IMR-90 (cell line): ENCODE measurements at regions not wholly inside any gene's neighbourhood (a gene's known extent, or its start where the extent isn't known, plus 50 kb on each side); places are given as distances from the start of the nearest gene placed in this dataset.

Experiments used
- ATAC-seq: fragments of 200-7000 bp; cut with Tn5 transposase; 2 replicates; pipeline ENCODE4 v1.9.1; 2020; ENCODE audit warnings: low read depth, mild to moderate bottlenecking, moderate library complexity
- BruUV-seq: library from RNA; stranded (reverse); fragments of 400-500 nt; replicated peaks from 2 replicates; lab custom pipeline; 2021; lab: Mats Ljungman, UMichigan
- CTCF ChIA-PET: fragments of 300-600 bp; formaldehyde crosslinking; extraction: SDS; loops from one replicate; lab custom pipeline; 2021; ENCODE audit warnings: antibody characterized with exemption; lab: Yijun Ruan, JAX
- POLR2A ChIA-PET: fragments of 300-600 bp; sonication (Branson Sonifier 250); formaldehyde crosslinking; loops from one replicate; lab custom pipeline; 2022; ENCODE audit warnings: antibody characterized with exemption; ENCODE audit not compliant: unreplicated experiment; lab: Charles Lee
- DNase-seq: peaks from one replicate; pipeline ENCODE4 v3.0.0; 2013
- H2AFZ ChIP-seq: replicated peaks from 2 replicates; pipeline ENCODE3; 2013; ENCODE audit warnings: low read length, mild to moderate bottlenecking; ENCODE audit not compliant: poor library complexity
- H2AK5ac ChIP-seq: 2 replicates; pipeline ENCODE4 v1.6.1; 2013; ENCODE audit warnings: low read depth, low read length, inconsistent platforms
- H2AK9ac ChIP-seq: replicated peaks from 2 replicates; pipeline ENCODE3; 2013; ENCODE audit warnings: mild to moderate bottlenecking, low read depth, low read length, moderate library complexity; ENCODE audit not compliant: poor library complexity
- H2BK120ac ChIP-seq: 2 replicates; pipeline ENCODE4 v1.6.1; 2013; ENCODE audit warnings: low read depth, low read length, inconsistent platforms
- H2BK15ac ChIP-seq: 3 replicates; pipeline ENCODE4 v1.6.1; 2013; ENCODE audit warnings: low read depth, low read length, inconsistent platforms
- H2BK20ac ChIP-seq: 2 replicates; pipeline ENCODE4 v1.6.1; 2013; ENCODE audit warnings: low read depth, mild to moderate bottlenecking, inconsistent platforms, low read length, moderate library complexity
- H2BK5ac ChIP-seq: 2 replicates; pipeline ENCODE4 v1.6.1; 2013; ENCODE audit warnings: mild to moderate bottlenecking, low read depth, low read length, inconsistent platforms; ENCODE audit not compliant: poor library complexity, severe bottlenecking
- H3K14ac ChIP-seq: replicated peaks from 2 replicates; pipeline ENCODE4 v1.6.1; 2013; ENCODE audit warnings: low read depth, low read length, inconsistent platforms
- H3K18ac ChIP-seq: 2 replicates; pipeline ENCODE4 v1.6.1; 2013; ENCODE audit warnings: low read depth, low read length, control low read depth
- H3K23ac ChIP-seq: 2 replicates; pipeline ENCODE4 v1.6.1; 2013; ENCODE audit warnings: low read depth, low read length, inconsistent platforms
- H3K27ac ChIP-seq: 2 replicates; pipeline ENCODE4 v1.5.1; 2013; ENCODE audit warnings: mild to moderate bottlenecking, control low read depth, low read length; ENCODE audit not compliant: insufficient read depth
- H3K27me3 ChIP-seq: 2 replicates; pipeline ENCODE4 v1.6.1; 2013; ENCODE audit warnings: low read length; ENCODE audit not compliant: control insufficient read depth, insufficient read depth
- H3K36me3 ChIP-seq: 2 replicates; pipeline ENCODE4 v1.6.1; 2013; ENCODE audit warnings: low read length, mixed read lengths; ENCODE audit not compliant: control insufficient read depth, insufficient read depth
- H3K4ac ChIP-seq: 2 replicates; pipeline ENCODE4 v1.6.1; 2013; ENCODE audit warnings: low read depth, low read length, inconsistent platforms
- H3K4me1 ChIP-seq: 2 replicates; pipeline ENCODE4 v1.6.1; 2013; ENCODE audit warnings: low read length, mixed read lengths; ENCODE audit not compliant: control insufficient read depth, insufficient read depth
- H3K4me2 ChIP-seq: 2 replicates; pipeline ENCODE4 v1.6.1; 2013; ENCODE audit warnings: low read depth, mild to moderate bottlenecking, control low read depth, low read length, moderate library complexity
- H3K4me3 ChIP-seq: 2 replicates; pipeline ENCODE4 v1.5.1; 2013; ENCODE audit warnings: low read depth, mild to moderate bottlenecking, control low read depth, low read length, moderate library complexity; ENCODE audit not compliant: insufficient read depth
- H3K56ac ChIP-seq: 2 replicates; pipeline ENCODE4 v1.6.1; 2013; ENCODE audit warnings: low read length, inconsistent platforms; ENCODE audit not compliant: insufficient read depth; ENCODE audit errors: extremely low read depth
- H3K79me1 ChIP-seq, 2 experiments: 2 replicates each; pipeline ENCODE4 v1.6.1; 2013; ENCODE audit warnings: low read length in 2 of 2, inconsistent platforms in 1 of 2, low read depth in 1 of 2
- H3K9ac ChIP-seq: 2 replicates; pipeline ENCODE4 v1.6.1; 2013; ENCODE audit warnings: low read depth, low read length, control low read depth
- H3K9me1 ChIP-seq: 2 replicates; pipeline ENCODE4 v1.6.1; 2013; ENCODE audit warnings: low read length, inconsistent platforms; ENCODE audit not compliant: insufficient read depth
- H3K9me3 ChIP-seq: 2 replicates; pipeline ENCODE4 v1.6.1; 2013; ENCODE audit warnings: low read length; ENCODE audit not compliant: control insufficient read depth, insufficient read depth
- H4K20me1 ChIP-seq: 2 replicates; pipeline ENCODE4 v1.6.1; 2013; ENCODE audit warnings: low read length, inconsistent platforms; ENCODE audit not compliant: insufficient read depth
- H4K5ac ChIP-seq: 2 replicates; pipeline ENCODE4 v1.6.1; 2013; ENCODE audit warnings: mild to moderate bottlenecking, low read depth, low read length, control low read depth
- H4K8ac ChIP-seq, 2 experiments: 2 replicates each; pipeline ENCODE4 v1.6.1; 2013; ENCODE audit warnings: low read depth in 2 of 2, low read length in 2 of 2, control low read depth in 1 of 2, inconsistent platforms in 1 of 2
- H4K91ac ChIP-seq: 2 replicates; pipeline ENCODE4 v1.6.1; 2013; ENCODE audit warnings: low read depth, low read length, inconsistent platforms; ENCODE audit not compliant: insufficient read depth
- CHD1 ChIP-seq: IDR thresholded peaks from 2 replicates; pipeline ENCODE4 v1.6.1; 2012; ENCODE audit warnings: low read depth, low read length, improper control_type of control experiment
- ELK1 ChIP-seq: fragments of 150-350 bp; IDR thresholded peaks from 2 replicates; pipeline ENCODE4 v1.6.1; 2016; ENCODE audit warnings: low read depth, mild to moderate bottlenecking, low read length, moderate library complexity, borderline replicate concordance
- MXI1 ChIP-seq: IDR thresholded peaks from 2 replicates; pipeline ENCODE4 v1.6.1; 2012; ENCODE audit warnings: low read depth, mild to moderate bottlenecking, low read length, moderate library complexity, borderline replicate concordance
- POLR2A ChIP-seq: IDR thresholded peaks from 2 replicates; pipeline ENCODE4 v1.6.1; 2012; ENCODE audit warnings: mild to moderate bottlenecking, low read depth, low read length
- SMC3 ChIP-seq: fragments of 150-350 bp; IDR thresholded peaks from 2 replicates; pipeline ENCODE4 v1.6.1; 2016; ENCODE audit warnings: low read depth, mild to moderate bottlenecking, antibody characterized with exemption, low read length, moderate library complexity
- WGBS, 2 experiments: methylation state at CpG; one replicate each; pipeline versions ENCODE4 v1.1.5 to v1.1.7; 2013; ENCODE audit warnings: missing lambda C conversion rate in 2 of 2; ENCODE audit not compliant: insufficient read length in 1 of 2; ENCODE audit errors: extremely low coverage in 2 of 2; 5-methylcytosine and 5-hydroxymethylcytosine counted together
- dilution Hi-C: fragments of 300-500 bp; cut with HindIII; formaldehyde crosslinking; loops from one replicate; pipeline ENCODE4 v1.14.3; 2018; ENCODE audit warnings: low sequenced_read_pairs; ENCODE audit not compliant: unreplicated experiment
- in situ Hi-C: fragments of 300-500 bp; cut with MboI; formaldehyde crosslinking; loops from 3 replicates; pipeline ENCODE4 v1.14.3; 2019; ENCODE audit warnings: low sequenced_read_pairs, inconsistent platforms, mixed read lengths
- intact Hi-C: fragments of 100-400 bp; cut with micrococcal nuclease; formaldehyde crosslinking; loops from 2 replicates; pipeline ENCODE4 v1.10.0; 2022
- TF ChIP-seq, protein P1 (sequence below): fragments of 150-350 bp; IDR thresholded peaks from 2 replicates; pipeline ENCODE4 v1.6.1; 2017; ENCODE audit warnings: mild to moderate bottlenecking, antibody characterized with exemption, low read length, low read depth

- Histone ChIP-seq H3K79me1 (no peaks in the 10 kb centered on the region), H3K36me3 (no peaks in the 10 kb centered on the region), H3K56ac (no peak overlapping the region), H3K27me3 (no peaks in the 10 kb centered on the region), H3K4me2 (no peak overlapping the region), H3K4ac (no peak overlapping the region), H3K23ac (no peak overlapping the region), H2AK5ac (no peak overlapping the region), H4K8ac (no peak overlapping the region), H2AFZ (no peak overlapping the region), H3K4me3 (no peak overlapping the region), H2BK15ac (no peak overlapping the region), H2BK5ac (no peak overlapping the region), H3K4me1 (no peaks in the 10 kb centered on the region), H3K9me1 (no peaks in the 10 kb centered on the region), H2BK120ac (no peak overlapping the region), H3K9ac (no peak overlapping the region), H4K91ac (no peak overlapping the region), H2BK20ac (no peak overlapping the region), H4K20me1 (no peaks in the 10 kb centered on the region), H3K18ac (no peak overlapping the region), H3K27ac (no peak overlapping the region), H4K5ac (no peak overlapping the region), H2AK9ac (no peak overlapping the region), H3K9me3 (peaks cover 4% of the 10 kb centered on the region; the same call in 1 of the 2 replicates), H3K14ac (no peak overlapping the region)
- ATAC-seq (no peak), DNase-seq (no peak)
- WGBS, 2 experiments, result no CpG with 5 or more reads among the region's 3 CpGs
- in situ Hi-C loops (no loop called here), intact Hi-C loops (no loop called here), dilution Hi-C loops (no loop called here)
- ChIA-PET CTCF (no interaction called here), POLR2A (no interaction called here)
- TF ChIP-seq POLR2A, result no peak
- no peak for TF ChIP-seq SMC3
- TF ChIP-seq CHD1, result no peak
- TF ChIP-seq, protein P1, sequence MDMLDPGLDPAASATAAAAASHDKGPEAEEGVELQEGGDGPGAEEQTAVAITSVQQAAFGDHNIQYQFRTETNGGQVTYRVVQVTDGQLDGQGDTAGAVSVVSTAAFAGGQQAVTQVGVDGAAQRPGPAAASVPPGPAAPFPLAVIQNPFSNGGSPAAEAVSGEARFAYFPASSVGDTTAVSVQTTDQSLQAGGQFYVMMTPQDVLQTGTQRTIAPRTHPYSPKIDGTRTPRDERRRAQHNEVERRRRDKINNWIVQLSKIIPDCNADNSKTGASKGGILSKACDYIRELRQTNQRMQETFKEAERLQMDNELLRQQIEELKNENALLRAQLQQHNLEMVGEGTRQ, result no peak
- no peak for TF ChIP-seq MXI1
- TF ChIP-seq ELK1, result no peak
- BruUV-seq, result no TSS peak
Measured at GRCh38 chr16:7861891-7862582, 529.4 kb downstream of the RBFOX1 start.
